ENCODE measurements at regions not wholly inside any gene's neighbourhood (a gene's known extent, or its start where the extent isn't known, plus 50 kb on each side); places are given as distances from the start of the nearest gene placed in this dataset.

DNA sequence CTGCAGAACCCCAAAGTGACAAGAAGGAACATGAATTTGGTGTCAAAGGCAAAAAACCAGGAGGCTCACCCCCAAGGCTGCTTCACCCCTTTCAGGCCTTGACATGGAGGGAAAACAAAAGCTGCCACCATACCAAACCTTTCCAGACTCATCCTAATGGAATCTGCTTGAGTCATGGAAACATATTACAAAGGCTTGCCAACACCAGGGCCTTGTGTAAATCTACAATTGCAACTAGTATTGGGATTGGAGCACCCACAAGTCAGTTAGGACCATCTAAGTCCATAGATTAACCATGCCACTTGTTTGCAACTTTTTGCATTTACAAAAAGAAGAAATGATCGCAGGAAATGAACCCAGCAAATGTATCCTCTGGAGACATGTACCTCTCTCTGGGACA is 297.6 kb downstream of the CDCA7 start:
- TF ChIP-seq EZH2 (optimal IDR thresholded peaks at IDR 0.05; ENCODE audit: low read depth, low read length), result no peak
- no peak for TF ChIP-seq CTCF (IDR thresholded peaks at IDR 0.05; ENCODE audit: low read length)
